C1 segment of cervical spinal cord (tissue), 14 donors: ENCODE measurements at regions not wholly inside any gene's neighbourhood (a gene's known extent, or its start where the extent isn't known, plus 50 kb on each side); places are given as distances from the start of the nearest gene placed in this dataset.
"Not testable (repeated sequence)": the region's sequence is repeated elsewhere in the genome, so short reads cannot be mapped to it uniquely, and the experiment has no call there.

Experiments used
- DNase-seq, 14 donors: peaks; one replicate each; lab custom pipeline; 2025; lab: John Stamatoyannopoulos, UW

GRCh38 chr2:180306346-180306745 lies 299.2 kb upstream of the CWC22 start:
- DNase-seq: no peak

- DNase-seq: no peak
Observed at GRCh38 chr2:180291552-180292421, 284.7 kb upstream of the CWC22 start.

DNA sequence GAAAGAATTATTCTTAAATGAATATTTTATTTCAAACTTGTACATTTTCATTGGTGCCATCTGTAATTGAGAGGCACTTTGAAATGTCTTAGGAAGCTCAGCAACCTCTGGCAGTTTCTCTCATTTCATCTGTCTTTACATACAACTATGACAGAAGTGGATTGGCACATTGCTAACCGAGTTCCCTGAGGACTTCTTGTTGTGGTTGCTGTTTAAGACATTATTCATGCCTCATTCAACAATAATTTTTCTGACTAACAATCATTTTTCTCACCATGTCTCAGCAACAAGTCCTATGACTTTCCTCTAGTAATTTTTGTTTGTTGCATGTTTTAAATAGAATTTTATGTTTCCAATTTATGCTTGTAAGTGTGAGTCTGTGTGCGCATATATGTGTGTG lies 284.0 kb upstream of the CWC22 start:
- no peak for DNase-seq

- DNase-seq: no peak
Observed at GRCh38 chr2:180289627-180290026, 282.5 kb upstream of the CWC22 start.

- DNase-seq: no peak
Observed at GRCh38 chr2:180279581-180279980, 272.5 kb upstream of the CWC22 start.

DNA sequence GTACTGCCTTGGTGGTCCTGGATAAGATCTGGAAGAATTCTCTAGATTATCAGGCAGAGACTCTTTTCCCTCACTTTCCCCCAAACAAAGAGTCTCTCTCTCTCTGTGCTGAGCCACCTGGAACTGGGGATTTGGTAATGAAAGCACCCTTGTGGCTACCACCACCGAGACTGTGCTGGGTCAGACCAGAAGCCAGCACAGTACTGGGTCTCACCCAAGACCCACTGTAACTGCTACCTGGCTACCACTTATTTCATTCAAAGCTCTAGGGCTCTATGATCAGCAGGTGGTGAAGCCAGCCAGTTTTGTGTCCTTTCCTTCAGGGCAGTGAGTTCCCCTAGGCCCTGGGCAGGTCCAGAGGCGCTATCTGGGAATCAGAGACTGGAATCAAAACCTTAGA lies 269.6 kb upstream of the CWC22 start:
- no peak for DNase-seq

DNA sequence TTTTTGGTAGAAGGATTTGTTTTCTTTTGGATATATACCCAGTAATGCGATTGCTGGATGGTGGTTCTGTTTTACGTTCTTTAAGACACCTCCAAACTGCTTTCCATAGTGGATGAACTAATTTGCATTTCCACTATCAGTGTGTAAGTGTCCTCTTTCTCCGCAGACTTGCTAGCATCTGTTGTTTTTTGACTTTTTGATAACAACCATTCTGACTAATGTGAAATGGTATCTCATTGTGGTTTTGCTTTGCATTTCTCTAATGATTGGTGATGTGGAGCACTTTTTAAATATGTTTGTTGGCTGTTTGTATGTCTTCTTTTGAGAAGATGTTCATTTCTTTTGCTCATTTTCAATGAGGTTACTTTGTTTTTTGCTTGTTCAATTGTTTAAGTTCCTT lies 260.9 kb upstream of the CWC22 start:
- DNase-seq: no peak

- DNase-seq: no peak
Observed at GRCh38 chr2:180261976-180262375, 254.9 kb upstream of the CWC22 start.

- DNase-seq: no peak
Observed at GRCh38 chr2:180258579-180258978, 251.5 kb upstream of the CWC22 start.

DNA sequence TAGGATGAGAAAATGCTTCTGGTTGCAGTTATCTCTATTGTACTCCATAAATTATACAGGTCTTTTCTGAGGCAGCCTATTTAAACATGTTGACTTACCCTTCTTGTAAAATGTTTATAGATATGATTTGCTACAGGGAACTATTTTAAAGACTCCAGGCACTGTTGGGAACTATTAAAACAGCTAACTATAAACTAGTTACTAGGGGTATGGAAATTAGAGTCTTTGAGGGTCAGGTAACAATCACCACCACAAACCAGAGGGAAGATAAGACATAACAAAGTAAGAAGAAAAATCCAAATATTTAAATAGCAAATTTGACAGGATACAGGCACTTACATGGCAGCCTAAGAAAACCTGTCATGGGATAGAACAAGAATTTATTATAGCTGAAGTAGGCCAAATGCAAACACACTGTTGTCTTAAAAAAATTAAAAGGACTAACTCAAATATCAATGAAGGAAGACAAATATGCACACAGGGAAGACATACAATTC lies 251.0 kb upstream of the CWC22 start:
- DNase-seq: no peak

DNA sequence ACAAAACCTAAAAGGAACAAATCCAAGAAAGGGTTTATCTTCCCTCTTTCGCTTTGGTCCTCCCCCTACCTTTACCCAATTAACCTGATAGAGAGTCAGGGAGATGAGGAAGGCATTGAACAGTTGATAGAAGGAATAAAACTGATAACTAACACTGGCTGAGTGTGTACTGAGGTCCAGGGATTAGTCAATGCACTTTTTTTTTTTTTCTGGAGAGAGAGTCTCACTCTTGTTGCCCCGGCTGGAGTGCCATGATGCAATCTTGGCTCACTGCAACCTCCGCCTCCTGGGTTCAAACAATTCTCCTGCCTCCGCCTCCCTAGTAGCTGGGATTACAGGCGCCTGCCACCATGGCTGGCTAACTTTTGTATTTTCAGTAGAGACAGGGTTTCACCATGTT lies 250.2 kb upstream of the CWC22 start:
- DNase-seq: no peak

DNA sequence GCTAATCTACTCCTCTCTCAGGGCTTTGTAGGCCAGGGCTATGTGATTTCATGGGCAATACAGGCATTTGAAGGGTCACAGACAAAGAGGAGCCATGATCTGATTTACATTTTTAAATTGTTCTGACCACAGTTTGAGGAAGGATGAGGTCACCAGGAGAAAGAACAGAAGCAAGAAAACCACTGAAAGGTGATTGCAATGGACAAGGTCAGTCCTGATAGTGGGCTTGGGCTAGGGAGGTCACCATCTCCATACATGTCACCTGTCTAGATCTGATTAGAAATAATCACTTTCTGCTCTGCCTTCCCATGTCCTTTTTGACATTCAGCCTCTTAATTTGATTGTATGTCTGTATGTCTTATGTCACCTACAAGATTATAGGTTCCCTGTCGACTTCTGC lies 248.9 kb upstream of the CWC22 start:
- no peak for DNase-seq

GRCh38 chr2:180254872-180255271 lies 247.8 kb upstream of the CWC22 start:
- no peak for DNase-seq

DNA sequence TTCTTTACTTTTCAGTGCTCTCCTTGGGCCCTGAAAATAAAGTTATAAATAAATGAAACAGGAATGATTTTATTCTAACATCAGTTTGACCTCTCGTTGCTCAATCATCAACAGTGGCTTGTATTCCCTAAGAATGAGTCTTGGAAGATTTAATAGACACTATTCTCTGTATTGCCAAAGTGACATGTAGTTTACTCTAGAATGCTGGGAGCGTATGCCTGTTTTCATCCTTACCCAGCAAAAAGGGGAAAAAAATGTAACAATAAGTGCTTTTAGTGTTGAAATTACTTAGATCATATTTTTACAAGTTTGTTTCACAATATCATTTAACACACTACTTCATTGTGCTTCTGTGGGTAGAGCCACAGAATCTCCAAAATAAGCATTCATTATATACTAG lies 240.6 kb upstream of the CWC22 start:
- DNase-seq: no peak

DNA sequence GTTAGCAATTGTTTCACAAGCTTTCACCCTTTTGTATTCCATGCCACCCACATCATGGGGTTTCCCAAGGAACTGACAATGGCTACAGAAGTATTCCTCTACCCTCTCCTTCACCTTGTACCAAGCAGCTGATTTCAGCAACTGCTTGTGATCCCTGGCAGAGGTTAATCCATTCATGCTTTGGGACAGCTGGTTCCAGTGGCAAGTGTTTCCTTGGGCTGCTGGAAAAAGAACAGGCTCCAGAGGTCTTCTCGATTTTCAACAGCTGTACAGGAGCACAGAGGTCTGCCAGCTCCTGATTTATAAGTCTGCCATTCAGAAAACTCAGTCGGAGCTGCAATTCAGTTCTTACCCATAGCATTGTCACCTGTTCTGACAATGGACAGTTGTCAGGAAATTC lies 239.2 kb upstream of the CWC22 start:
- peak in 4 of 14 donors; percentile 0 to 1 (median 0) for DNase-seq

- no peak for DNase-seq
Observed at GRCh38 chr2:180240774-180241173, 233.7 kb upstream of the CWC22 start.

- DNase-seq: no peak
Observed at GRCh38 chr2:180238729-180239128, 231.6 kb upstream of the CWC22 start.

GRCh38 chr2:180236061-180236460 lies 229.0 kb upstream of the CWC22 start:
- not testable (repeated sequence) for DNase-seq

GRCh38 chr2:180235506-180235905 lies 228.4 kb upstream of the CWC22 start:
- not testable (repeated sequence) for DNase-seq

DNA sequence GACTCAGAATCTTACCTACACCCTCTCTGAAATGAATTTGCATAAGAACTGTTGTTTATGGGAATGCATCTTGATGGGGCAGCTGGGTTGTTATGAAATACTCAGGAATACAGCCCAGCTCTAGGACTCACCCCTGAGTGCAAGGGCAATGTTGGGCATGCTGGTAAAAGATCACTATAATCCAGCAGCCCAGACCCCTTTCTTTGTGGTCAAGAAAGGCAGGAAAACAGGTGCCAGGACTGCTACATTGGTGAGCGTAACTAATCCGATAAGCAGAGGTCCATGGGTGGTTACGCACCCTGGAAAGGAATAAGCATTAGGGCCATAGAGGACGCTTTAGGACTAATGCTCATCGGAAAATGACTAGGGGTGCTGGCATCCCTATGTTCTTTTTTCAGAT lies 227.9 kb upstream of the CWC22 start:
- not testable (repeated sequence) for DNase-seq

DNA sequence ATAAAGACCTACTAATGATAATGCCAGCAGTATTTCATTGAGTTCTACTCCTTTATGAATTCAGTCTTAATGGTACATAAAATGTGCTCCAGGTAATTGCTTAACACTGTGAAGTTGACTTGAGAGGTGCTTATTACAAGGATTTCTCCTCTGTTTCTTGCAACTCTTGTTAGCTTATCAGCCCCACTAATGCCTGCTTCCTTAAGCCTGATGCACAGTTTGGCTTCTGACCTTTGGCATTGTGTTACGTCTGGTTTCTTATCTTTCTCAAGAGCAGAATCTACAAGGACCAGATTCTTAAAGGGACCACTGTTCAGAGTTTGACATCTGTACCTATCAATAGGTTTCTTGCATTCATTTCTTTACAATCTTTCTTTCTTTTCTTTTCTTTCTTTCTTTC lies 223.9 kb upstream of the CWC22 start:
- no peak for DNase-seq

GRCh38 chr2:180227461-180227860 lies 220.4 kb upstream of the CWC22 start:
- DNase-seq: no peak

- DNase-seq: no peak
Observed at GRCh38 chr2:180225118-180225517, 218.0 kb upstream of the CWC22 start.

GRCh38 chr2:180222644-180223043 lies 215.5 kb upstream of the CWC22 start:
- DNase-seq: no peak
